NCI-H2081 treated with DMSO at 0.1 percent for 48 hours (cell line): ENCODE measurements at regions not wholly inside any gene's neighbourhood (a gene's known extent, or its start where the extent isn't known, plus 50 kb on each side); places are given as distances from the start of the nearest gene placed in this dataset.

Experiments used
- DNase-seq: peaks from one replicate; lab custom pipeline; 2025; lab: John Stamatoyannopoulos, UW

DNA sequence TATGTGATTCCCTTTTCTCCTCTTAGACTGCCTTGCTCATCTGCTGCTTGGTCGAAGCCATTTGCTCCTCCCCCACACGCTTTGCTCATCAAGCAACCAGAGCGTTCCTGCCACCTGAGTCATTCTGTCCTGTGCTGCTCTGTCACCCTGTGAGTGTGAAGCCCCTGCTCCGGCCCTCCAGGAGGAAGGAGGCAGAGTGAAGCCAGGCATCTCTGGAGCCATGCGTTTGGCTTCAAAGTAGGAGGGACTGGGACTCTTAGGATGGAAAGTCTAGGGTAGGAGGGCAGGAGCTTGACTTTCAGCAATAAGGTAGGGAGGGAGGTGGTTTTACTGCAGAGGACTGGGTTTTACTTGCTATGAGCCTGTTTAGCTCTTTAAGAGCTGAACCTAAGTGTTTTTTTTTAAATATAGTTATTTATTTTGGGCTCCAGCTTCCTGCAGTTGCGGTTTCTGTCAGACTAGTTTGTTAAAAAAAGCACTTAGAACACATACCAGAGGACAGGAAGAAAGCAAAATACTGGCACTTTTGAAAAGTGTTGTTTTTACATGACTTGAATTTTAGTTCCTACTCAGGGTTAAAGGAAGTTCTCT, 63.6 kb downstream of the SPINK2 start:
- DNase-seq: no peak

DNA sequence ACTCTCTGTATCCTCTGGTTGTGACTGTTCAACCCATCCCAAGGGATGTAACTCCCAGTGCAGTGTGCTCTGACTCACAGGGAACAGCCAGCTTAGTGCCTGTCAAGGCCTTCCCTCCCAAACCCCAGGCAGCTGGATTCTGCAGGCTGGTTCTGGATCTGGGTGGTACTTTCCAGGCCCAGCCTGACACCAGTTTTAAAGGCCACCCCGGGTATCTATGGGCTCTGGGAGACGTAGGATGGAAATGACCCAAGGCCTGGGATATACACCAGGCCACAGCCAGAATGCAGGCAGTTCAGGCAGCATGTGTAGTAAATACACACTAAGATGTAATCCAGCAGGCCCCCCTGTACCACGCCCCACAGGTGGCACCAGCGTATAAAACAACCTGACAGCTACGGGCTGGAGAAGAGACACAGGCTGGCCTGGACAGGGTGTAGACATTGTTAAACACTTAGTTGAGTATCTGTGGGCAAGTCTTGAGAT, 64.2 kb downstream of the SPINK2 start:
- DNase-seq: no peak

DNA sequence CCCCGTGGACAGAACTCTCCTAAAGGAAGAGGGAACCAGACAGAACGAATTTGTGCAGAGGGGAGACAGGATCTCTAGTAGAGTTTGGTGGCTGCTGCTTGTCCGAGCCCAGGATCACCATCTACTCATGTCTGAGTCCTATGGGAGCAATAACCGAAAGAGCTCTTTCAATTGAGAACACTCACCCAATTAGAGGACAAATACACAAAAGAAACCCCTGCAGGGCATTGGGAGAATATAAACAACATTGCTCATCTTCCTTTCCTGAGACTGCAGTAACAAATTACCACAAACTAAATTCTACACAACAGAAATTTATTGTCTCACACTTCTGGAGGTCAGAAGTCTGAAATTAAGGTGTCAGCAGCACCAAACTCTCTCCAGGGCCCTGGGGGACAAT, 65.6 kb downstream of the SPINK2 start:
- DNase-seq: no peak

DNA sequence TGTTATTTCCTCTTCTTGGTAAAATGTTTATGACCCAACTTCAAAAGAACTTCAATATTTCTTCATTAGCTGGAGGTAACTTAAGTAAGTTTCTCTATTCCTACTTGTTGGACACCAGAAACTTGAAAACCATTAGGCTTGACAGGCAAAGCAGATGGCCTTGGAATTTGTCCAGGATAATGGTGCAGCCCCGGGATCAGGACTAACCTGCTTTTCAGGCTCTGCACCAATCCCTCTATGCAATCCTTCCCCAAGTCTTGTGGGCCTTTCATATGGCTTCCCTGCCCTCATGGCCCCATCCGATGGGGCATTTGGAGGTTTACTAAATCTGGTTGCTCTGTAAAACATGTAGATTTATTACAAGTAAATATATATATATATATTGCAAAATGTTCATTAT, 68.5 kb downstream of the SPINK2 start:
- DNase-seq: no peak

DNA sequence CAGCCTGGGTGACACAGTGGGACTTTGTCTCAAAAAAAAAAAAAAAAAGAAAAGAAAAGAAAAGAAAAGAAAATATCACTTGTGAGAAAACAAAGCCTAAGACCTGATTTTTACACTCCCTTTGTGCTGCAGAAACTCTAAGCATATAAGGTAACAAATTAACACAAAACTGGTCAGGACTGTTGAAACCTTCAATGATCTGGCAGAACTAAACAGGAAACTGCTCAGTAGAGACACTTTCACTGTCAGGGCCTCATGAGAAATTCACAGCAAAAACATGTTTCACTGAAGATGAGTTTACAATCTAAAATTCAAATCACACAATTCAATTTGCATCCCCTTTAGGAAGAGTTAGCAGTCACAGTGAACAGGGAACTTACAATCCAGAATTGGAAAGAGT, 69.1 kb upstream of the HOPX start:
- no peak for DNase-seq

DNA sequence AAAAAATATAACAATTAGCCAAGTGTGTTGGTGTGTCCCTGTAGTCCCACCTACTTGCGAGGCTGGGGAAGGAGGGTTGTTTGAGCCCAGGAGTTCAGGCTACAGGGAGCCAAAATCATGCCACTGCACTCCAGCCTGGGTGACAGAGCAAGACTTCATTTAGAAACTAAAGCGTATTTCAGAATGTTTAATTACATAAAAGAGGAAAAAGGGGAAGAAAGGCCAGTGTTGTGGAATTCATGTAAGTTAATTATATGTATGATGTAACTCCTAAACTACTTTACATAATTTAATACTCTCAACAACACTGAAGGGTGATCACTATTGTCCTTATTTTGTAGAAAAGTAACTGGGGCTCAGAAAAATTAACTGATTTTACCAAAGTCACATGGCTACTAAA, 67.2 kb upstream of the HOPX start:
- no peak for DNase-seq

DNA sequence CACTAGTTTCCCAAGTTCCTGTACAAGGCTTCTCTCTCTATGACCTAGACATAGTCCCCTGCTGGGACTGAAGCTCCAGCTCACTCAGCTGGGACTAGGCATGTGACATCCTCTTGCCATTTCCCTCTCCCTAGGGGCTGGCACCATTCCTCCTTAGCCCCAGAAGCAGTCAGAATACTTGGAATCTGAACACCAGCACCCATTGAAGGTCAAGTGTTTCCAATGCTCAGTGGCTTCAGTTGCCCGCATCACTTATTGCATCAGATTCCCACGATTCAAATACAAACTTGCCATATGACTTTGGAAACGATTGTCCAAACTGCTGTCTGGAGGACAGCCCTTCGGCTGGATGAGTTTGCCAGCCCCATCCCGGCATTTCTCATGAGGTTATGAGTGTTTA, 65.5 kb upstream of the HOPX start:
- DNase-seq: no peak

DNA sequence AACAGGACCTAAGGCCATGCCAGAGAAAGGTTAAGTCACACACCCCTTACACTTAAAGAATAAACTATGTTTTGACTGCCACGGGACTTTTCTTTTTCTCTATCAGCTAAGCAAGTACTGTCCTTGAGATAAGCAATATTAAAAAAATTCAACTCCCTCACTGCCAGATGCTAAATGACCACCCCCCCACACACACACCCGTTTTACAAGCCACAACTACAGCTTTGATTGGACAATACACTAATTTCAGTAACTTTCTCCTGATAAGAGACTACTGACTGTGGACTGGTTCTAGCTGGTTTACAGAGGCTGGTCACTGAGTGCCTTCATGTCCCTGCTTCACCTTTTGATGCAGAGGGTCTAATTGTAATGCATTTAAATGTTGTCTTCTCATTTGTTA, 63.9 kb upstream of the HOPX start:
- no peak for DNase-seq

DNA sequence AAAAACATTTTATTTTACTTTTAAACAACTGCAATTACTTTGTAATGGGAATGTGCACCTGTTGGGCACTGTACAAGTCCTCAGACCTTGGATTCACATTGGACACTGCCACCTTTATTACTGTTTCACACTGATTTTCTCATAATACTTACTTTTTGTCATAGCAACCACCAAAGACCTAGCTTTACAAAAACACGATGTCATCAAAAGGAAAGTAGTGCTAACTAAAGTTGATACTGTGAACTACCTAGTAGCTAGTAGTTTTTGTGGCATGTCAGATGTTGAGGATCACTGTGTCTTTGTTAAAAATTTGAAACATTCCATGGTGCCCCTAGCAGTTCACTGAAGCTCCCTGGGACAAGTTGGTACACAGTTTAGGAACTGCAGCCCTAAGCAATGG, 62.9 kb upstream of the HOPX start:
- no peak for DNase-seq

DNA sequence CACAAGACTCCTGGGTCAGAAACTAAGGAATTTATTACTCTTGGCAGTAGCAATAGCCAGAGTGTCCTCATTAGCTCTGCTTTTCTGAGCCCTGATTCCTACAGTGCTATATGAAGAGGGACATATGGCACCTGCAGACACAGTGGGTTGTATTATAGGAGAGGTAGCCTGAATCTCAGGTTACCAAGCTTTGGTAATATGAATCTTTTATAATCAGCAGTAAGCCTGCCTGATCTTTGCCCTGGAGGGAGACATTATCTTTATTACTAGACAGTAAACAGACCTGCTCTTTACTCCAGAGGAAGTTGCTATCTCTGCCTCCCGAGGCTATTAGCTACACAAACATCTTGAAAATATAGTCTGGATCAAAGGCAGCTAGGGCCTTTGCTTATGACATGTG, 62.5 kb upstream of the HOPX start:
- DNase-seq: peak; percentile 35

DNA sequence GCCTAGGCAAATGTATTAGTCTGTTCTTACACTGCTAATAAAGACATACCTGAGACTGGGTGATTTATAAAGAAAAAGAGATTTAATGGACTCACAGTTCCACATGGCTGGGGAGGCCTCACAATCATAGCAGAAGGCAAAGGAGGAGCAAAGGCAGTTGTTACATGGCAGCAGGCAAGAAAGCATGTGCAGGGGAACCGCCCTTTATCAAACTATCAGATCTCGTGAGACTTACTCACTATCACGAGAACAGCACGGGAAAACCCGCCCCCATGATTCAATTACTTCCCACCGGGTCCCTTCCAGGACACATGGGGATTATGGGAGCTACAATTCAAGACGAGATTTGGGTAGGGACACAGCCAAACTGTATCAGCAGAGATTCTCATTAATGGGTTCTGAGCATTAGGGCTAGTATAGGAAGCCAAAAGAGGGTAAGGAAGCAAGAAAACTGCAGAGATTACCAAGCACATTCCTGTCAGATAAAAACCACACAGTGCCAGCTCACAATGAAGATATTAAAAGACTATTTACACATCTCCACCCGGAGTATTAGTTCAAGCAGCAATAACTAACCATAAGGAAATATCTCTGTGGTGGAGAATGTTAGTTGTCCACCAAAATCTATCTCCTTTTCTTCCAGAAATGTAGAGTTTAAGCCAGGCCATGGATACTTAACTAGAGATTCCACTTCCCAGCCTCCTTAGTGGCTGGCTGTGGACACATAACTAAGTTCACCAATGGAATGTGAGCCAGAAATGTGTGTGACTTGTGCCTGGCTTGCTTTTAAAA, 61.2 kb upstream of the HOPX start:
- DNase-seq: no peak

DNA sequence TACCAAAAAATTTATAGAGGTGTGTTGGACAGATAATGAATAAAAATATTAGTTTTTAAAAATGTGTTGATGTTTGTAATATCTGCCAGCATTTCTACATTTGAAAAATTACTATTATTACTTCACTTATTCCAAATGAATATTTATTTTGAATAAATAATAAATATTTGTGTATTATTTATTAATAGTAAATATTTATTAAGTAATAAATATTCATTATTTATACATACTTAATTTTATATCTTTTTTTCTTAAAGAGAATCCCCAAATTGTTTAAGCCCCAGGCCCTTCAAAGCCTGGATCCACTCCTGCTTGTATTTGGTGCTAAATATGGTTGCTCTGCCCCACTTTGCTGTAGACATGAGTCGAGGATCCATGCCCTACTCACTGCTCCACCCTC, 60.5 kb upstream of the HOPX start:
- DNase-seq: no peak

DNA sequence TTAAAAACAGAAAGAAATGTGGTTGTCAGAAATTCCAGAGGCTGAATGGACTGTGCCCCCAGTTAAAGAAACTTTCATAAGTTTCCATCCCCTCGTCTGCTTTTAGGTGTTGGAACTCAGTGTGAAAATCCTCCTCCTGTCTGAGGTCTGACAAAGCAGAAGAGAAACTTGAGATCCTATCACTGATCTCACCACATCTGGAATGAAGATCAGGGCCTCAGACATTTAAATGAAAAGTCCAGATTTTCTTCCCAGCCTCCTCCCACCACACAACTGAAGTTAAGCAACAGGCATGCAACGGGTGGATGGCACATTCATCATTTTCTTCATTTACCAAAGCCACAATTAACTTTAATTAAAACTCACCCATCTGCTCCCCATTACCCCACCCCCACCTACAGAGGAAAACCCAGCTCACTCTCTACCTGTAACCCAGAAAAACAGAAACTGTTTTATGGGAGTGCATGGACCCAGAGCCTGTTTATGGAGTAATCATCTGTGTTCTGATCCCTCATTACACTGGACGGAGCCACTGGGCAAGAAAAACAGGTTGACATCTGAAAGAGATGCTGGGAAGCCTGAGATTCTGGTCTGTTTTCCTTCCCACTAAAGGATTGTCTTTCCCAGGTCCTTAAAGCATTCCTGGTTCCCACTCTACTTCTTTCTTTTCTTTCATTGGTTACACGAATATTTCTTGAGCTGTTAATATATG, 58.1 kb upstream of the HOPX start:
- no peak for DNase-seq

DNA sequence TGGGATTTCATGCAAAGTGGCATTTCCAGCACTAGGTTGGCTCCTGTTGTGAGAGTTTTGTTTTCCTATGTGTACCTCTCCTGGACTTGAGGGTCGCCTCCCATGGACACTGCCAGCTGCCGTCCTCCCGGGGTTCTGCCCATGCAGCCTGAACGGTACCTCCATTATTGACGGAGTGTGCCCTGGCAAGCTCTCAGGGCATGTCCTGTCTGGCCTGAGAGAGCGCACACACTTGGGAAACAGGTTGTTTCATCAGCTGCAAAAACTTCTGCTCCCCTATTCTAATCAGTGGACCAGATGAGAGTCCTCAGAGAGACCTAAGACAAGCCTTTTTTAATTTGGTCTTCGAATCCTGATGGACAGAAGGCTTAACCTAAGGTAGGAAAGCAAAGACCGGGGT, 56.6 kb upstream of the HOPX start:
- no peak for DNase-seq

DNA sequence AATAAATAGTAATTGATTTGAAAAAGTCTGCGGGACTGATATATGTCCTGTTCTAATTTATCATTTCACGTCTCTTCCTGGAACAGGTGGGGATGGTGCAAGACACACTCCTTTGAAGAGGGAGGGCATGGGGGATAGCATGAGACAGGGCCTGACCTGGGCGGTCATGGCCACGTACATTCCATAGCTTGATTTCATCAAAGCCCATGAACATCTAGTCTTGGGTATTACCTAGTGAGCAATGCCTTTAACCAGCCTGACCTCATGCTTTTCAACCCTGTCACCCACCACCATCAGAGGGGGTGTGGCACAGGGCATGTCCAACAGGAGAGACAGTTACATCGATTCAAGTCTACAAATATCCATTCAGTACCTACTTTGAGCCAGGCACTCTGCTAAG, 52.3 kb upstream of the HOPX start:
- no peak for DNase-seq

DNA sequence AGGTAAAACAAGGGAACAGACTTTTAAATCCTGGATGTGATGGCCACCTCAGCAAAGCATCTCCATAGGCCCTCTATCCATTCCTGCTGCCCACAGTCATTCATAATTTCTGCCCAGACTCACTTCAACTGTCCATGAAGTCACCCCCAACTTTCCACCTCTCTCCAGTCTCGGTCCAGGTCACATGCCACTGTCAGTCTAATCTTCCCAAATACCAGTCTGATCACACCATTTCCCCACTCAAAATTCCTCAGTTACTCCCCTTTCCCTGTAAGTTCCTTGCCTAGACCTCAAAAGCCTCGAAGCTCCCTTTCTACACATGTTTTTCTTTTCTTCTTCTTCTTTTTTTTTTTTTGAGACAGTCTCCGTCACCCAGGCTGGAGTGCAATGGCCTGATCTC, 51.2 kb upstream of the HOPX start:
- no peak for DNase-seq

DNA sequence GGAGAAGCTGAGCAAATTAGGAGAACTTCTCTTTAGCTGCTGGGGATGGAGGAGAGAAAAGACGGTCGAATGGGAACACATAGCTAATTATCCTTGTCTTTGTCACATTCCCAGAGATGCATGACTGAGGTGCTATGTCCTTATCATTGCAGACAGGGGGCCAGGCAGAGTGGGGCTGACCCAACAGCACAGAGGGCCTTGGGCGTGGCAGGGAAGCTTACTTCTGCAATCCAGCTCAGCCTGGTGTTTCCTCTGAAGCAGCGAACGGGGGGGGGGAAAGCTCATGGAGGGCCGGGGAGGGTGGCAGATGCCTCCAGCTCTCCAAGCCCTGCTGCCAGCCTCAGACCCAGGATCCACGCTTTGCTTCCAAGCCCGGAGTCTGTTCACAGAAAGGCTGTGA, 50.8 kb upstream of the HOPX start:
- DNase-seq: no peak
